OCI-LY3 (cell line): ENCODE measurements at regions not wholly inside any gene's neighbourhood (a gene's known extent, or its start where the extent isn't known, plus 50 kb on each side); places are given as distances from the start of the nearest gene placed in this dataset.

Experiments
- CTCF ChIP-seq: fragments of 200-600, 300-600 bp; sonication (generic); IDR thresholded peaks from 2 replicates; pipeline ENCODE4 v1.5.1; 2014; ENCODE audit warnings: antibody characterized with exemption, low read length, low read depth
- EZH2phosphoT487 ChIP-seq: fragments of 200-600 bp; shearing (Covaris generic); IDR thresholded peaks from 2 replicates; pipeline ENCODE4 v1.6.1; 2018; ENCODE audit warnings: antibody characterized with exemption, mixed run types, low read depth

- no peak for TF ChIP-seq CTCF
- TF ChIP-seq EZH2phosphoT487: no peak
Measured at GRCh38 chr3:96483781-96484180, 330.6 kb upstream of the EPHA6 start.
